ENCODE measurements at regions not wholly inside any gene's neighbourhood (a gene's known extent, or its start where the extent isn't known, plus 50 kb on each side); places are given as distances from the start of the nearest gene placed in this dataset.

- TF ChIP-seq CTCF (IDR thresholded peaks at IDR 0.05) (no peak), EP300 (IDR thresholded peaks at IDR 0.05) (no peak)
Observed at GRCh38 chr5:38790891-38791290, 54.9 kb upstream of the OSMR start.
